ENCODE measurements at regions not wholly inside any gene's neighbourhood (a gene's known extent, or its start where the extent isn't known, plus 50 kb on each side); places are given as distances from the start of the nearest gene placed in this dataset.
"Not testable (repeated sequence)": the region's sequence is repeated elsewhere in the genome, so short reads cannot be mapped to it uniquely, and the experiment has no call there.

GRCh38 chr15:75785771-75786574 is 57.3 kb upstream of the UBE2Q2 start (continued):
- no peak for TF ChIP-seq ZNF609 (CRISPR knock-in tag; IDR thresholded peaks at IDR 0.05; ENCODE audit: borderline replicate concordance)
- TF ChIP-seq CBX8 (IDR thresholded peaks at IDR 0.05; ENCODE audit: borderline replicate concordance, extremely low read depth, low read depth, low read length, poor library complexity, severe bottlenecking), result no peak
- TF ChIP-seq SNRNP70 (optimal IDR thresholded peaks at IDR 0.05; ENCODE audit: low read depth, low read length), result no peak
- TF ChIP-seq POLR2G (IDR thresholded peaks at IDR 0.05; ENCODE audit: low read depth, low read length), result no peak
- no peak for TF ChIP-seq ZFP30 (CRISPR knock-in tag; IDR thresholded peaks at IDR 0.05; ENCODE audit: borderline replicate concordance)
- TF ChIP-seq MXI1 (IDR thresholded peaks at IDR 0.05; ENCODE audit: low read depth, low read length), result no peak

- not testable (repeated sequence) for H3K4me2 ChIP-seq (ENCODE audit: insufficient read depth, low read length); H4K20me1 ChIP-seq (replicated peaks; ENCODE audit: control insufficient read depth, insufficient read depth, low read length); H3K79me2 ChIP-seq (ENCODE audit: control insufficient read depth, insufficient read depth, low read length); ATAC-seq; H3K36me3 ChIP-seq (ENCODE audit: control insufficient read depth, insufficient read depth, low read length); BruUV-seq (replicated peaks); H3K9me1 ChIP-seq (ENCODE audit: control insufficient read depth, insufficient read depth, low read length); DNase-seq (ENCODE audit: extremely low read depth in 1 of 4, low spot score in 3 of 4); H3K9me3 ChIP-seq (replicated peaks; ENCODE audit: control insufficient read depth, insufficient read depth, low read depth, low read length); H3K27ac ChIP-seq (ENCODE audit: extremely low read depth, low read depth, low read length); H3K4me3 ChIP-seq; H2AFZ ChIP-seq (ENCODE audit: low read depth, low read length); FAIRE-seq; H3K4me1 ChIP-seq (replicated peaks in 1 of 2; ENCODE audit: control insufficient read depth in 2 of 2, insufficient read depth in 2 of 2, low read length in 2 of 2); H3K9ac ChIP-seq (ENCODE audit: insufficient read depth in 1 of 2, low read depth in 2 of 2, low read length in 2 of 2)
- ChIA-PET POLR2A (interaction anchor here (0.6 to 1.0 kb wide), 3 partner anchors 17 to 162 kb away, joined by 3 read pairs; no protein-coding TSS in a partner anchor), CTCF (ENCODE audit: low intra/inter-chr PET ratio) (interaction anchor here (2.5 kb wide), 1 partner anchor 137 kb away, joined by 15 read pairs; no protein-coding TSS in a partner anchor)
- peaks cover 14 to 45% of the 10 kb centered on the region in 2 experiments for H3K27me3 ChIP-seq (ENCODE audit: control insufficient read depth in 2 of 2, insufficient read depth in 2 of 2, low read length in 2 of 2)
- WGBS (ENCODE audit: insufficient coverage, low coverage, missing lambda C conversion rate), result 5% methylated on average over 9 of the region's 10 CpGs
- intact Hi-C loops (cut with micrococcal nuclease) (loop anchor here (10.0 kb wide), 1 partner anchor 270 kb away; the partner anchor contains the start of gene TMEM266), in situ Hi-C loops (cut with MboI) (loop anchor here (5.0 kb wide), 1 partner anchor 1712 kb away; no protein-coding TSS in a partner anchor)
Measured at GRCh38 chr15:75784511-75785480, 58.5 kb upstream of the UBE2Q2 start.
